ENCODE measurements at regions not wholly inside any gene's neighbourhood (a gene's known extent, or its start where the extent isn't known, plus 50 kb on each side); places are given as distances from the start of the nearest gene placed in this dataset.

- TF ChIP-seq EZH2phosphoT487 (IDR thresholded peaks at IDR 0.05; ENCODE audit: insufficient read depth, low read depth) (no peak), EZH2 (IDR thresholded peaks at IDR 0.05; ENCODE audit: insufficient read depth, poor library complexity, severe bottlenecking) (no peak)
Observed at GRCh38 chr11:24400059-24400665, 96.7 kb upstream of the LUZP2 start.

All from GM23248 (cell line).